Heart left ventricle (tissue), 13 donors: ENCODE measurements at regions not wholly inside any gene's neighbourhood (a gene's known extent, or its start where the extent isn't known, plus 50 kb on each side); places are given as distances from the start of the nearest gene placed in this dataset.

Experiments
- CTCF ChIP-seq, 12 donors: fragments of 200-600 bp; sonication (generic) in 4 of 12; IDR thresholded peaks; one replicate each; pipeline versions ENCODE4 v1.5.0 to v1.8.0; 2018 to 2022; ENCODE audit warnings: antibody characterized with exemption in 12 of 12, mild to moderate bottlenecking in 5 of 12
- POLR2A ChIP-seq, 2 donors: fragments of 450-650 bp; IDR thresholded peaks; one replicate each; pipeline ENCODE4 v1.6.1; 2017; ENCODE audit warnings: antibody characterized with exemption in 2 of 2, mild to moderate bottlenecking in 2 of 2, moderate library complexity in 2 of 2
- donor health status: ischemic (EF 13 %, LVEDD 7.1; RV severe dilation, severe dysfunction).
- donor health status: DM: no; HTN: yes; CAD: no.
- donor health status: DM: no; HTN: no; CAD: no.
- donor health status: ischemic (EF 25% LVEDD 6.9; RV normal size, moderate dysfunction).
- donor health status: ischemic (EF 25% LVEDD 5.7; RV mildly dilated, moderate dysfunction).
- donor health status: ischemic (EF 35%, LVEDD 5.7; RV mildly dilated, moderate dysfunction).
- donor health status: nonischemic (EF 11% LVEDD 7.7; RV severe dilation, severe dysfunction).
- donor health status: DM: yes; HTN: yes; CAD: no.
- donor health status: PGD.
- donor health status: ischemic (EF 29% LVEDD 5.4; RV normal size, mild dysfunction).
- donor health status: nonischemic (EF 23%, LVEDD 6.1; RV moderate dilation, normal function).

GRCh38 chr4:38332699-38333098 is 331.3 kb upstream of the KLF3 start:
- TF ChIP-seq CTCF (IDR thresholded peaks at IDR 0.05): no peak
- no peak for TF ChIP-seq POLR2A (IDR thresholded peaks at IDR 0.05)
